Progenitor cell of endocrine pancreas (in vitro differentiated cells): ENCODE measurements at regions not wholly inside any gene's neighbourhood (a gene's known extent, or its start where the extent isn't known, plus 50 kb on each side); places are given as distances from the start of the nearest gene placed in this dataset.

Experiments used
- DNase-seq: peaks from one replicate; pipeline ENCODE4 v3.0.0; 2021; ENCODE audit warnings: low spot score; ENCODE audit not compliant: unreplicated experiment
- H3K27ac Mint-ChIP-seq: 2 replicates; pipeline ENCODE4 v1.8.0; 2021; ENCODE audit warnings: mild to moderate bottlenecking, moderate library complexity, mixed read lengths
- H3K27me3 Mint-ChIP-seq: 2 replicates; pipeline ENCODE4 v1.8.0; 2021; ENCODE audit warnings: mixed read lengths
- H3K36me3 Mint-ChIP-seq: 2 replicates; pipeline ENCODE4 v1.8.0; 2022; ENCODE audit warnings: mixed read lengths; ENCODE audit not compliant: insufficient read depth
- H3K4me1 Mint-ChIP-seq: 2 replicates; pipeline ENCODE4 v1.8.0; 2021; ENCODE audit warnings: low read depth, mixed read lengths
- H3K4me3 Mint-ChIP-seq: 2 replicates; pipeline ENCODE4 v1.8.0; 2021; ENCODE audit warnings: low read depth, mild to moderate bottlenecking, moderate library complexity, mixed read lengths
- H3K9me3 Mint-ChIP-seq: 2 replicates; pipeline ENCODE4 v1.8.0; 2021; ENCODE audit warnings: low read depth, mixed read lengths
- CTCF ChIP-seq: fragments of 200-600 bp; sonication (generic); IDR thresholded peaks from one replicate; pipeline ENCODE4 v1.5.0; 2021; ENCODE audit warnings: antibody characterized with exemption, mild to moderate bottlenecking; ENCODE audit not compliant: unreplicated experiment

- peaks cover 1% of the 10 kb centered on the region for H3K4me1 Mint-ChIP-seq
- peaks cover 1% of the 10 kb centered on the region for H3K27me3 Mint-ChIP-seq
- no peak for DNase-seq
- no peak for TF ChIP-seq CTCF
- no peak overlapping the region for H3K27ac Mint-ChIP-seq
- H3K4me3 Mint-ChIP-seq, result no peak overlapping the region
- no peaks in the 10 kb centered on the region for H3K36me3 Mint-ChIP-seq
- H3K9me3 Mint-ChIP-seq, result peaks cover 13% of the 10 kb centered on the region
Measured at GRCh38 chr7:106416430-106416829, 131.6 kb upstream of the NAMPT start.

DNA sequence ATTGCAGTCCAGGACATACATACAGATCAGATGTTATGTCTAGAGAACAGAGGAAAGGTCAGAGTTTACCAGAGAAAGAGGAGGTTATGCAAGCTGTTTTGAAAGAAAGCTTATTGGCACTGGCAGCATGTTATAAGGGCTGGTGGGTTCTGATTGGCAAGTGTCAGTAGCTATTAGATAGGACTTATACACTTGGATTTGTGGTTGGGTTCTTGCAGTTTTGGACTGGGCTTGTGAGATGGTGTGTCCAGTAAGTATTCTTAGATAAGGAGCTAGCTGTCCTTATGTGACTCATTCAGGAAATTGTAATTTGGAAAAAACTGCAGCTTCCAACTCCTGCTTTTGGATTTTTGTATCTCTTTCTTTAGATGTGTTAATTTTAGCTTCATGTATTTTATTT lies 130.7 kb upstream of the NAMPT start:
- Mint-ChIP-seq H3K4me1 (peaks cover 1% of the 10 kb centered on the region), H3K9me3 (peaks cover 13% of the 10 kb centered on the region)

GRCh38 chr7:106413446-106413845 lies 128.7 kb upstream of the NAMPT start:
- no peak overlapping the region for H3K27ac Mint-ChIP-seq
- H3K27me3 Mint-ChIP-seq, result peaks cover 3% of the 10 kb centered on the region
- H3K4me3 Mint-ChIP-seq, result no peak overlapping the region
- no peak for DNase-seq
- H3K36me3 Mint-ChIP-seq, result no peaks in the 10 kb centered on the region
- TF ChIP-seq CTCF, result no peak
- H3K9me3 Mint-ChIP-seq, result peaks cover 13% of the 10 kb centered on the region
- peaks cover 1% of the 10 kb centered on the region for H3K4me1 Mint-ChIP-seq

More for the DNA sequence above, 130.7 kb upstream of the NAMPT start:
- no peak for DNase-seq
- Mint-ChIP-seq H3K36me3 (no peaks in the 10 kb centered on the region), H3K27me3 (peaks cover 3% of the 10 kb centered on the region), H3K4me3 (no peak overlapping the region), H3K27ac (no peak overlapping the region)
- no peak for TF ChIP-seq CTCF

DNA sequence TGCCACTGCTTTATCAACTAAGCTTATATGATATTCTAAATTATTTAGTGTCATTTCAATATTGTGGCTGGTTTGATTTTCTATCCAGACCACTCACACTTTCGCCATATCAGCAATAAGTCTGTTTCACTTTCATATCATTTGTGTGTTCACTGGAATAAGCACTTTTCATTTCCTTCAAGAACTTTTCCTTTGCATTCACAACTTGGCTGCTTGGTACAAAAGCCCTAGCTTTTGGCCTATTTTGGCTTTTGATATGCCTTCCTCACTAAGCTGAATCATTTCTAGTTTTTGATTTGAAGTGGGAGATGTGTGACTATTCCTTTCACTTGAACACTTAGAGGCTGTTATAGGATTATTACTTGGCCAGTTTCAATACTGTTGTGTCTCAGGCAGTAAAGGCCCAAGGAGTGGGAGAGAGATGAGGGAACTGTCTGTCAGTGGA lies 120.9 kb upstream of the NAMPT start:
- no peak for TF ChIP-seq CTCF
- Mint-ChIP-seq H3K9me3 (peaks cover 3% of the 10 kb centered on the region), H3K27ac (no peak overlapping the region), H3K4me1 (no peaks in the 10 kb centered on the region), H3K36me3 (no peaks in the 10 kb centered on the region), H3K27me3 (no peaks in the 10 kb centered on the region), H3K4me3 (no peak overlapping the region)
- DNase-seq, result no peak

GRCh38 chr7:106402898-106403297 lies 118.1 kb upstream of the NAMPT start:
- no peak overlapping the region for H3K27ac Mint-ChIP-seq
- no peaks in the 10 kb centered on the region for H3K4me1 Mint-ChIP-seq
- peaks cover 3% of the 10 kb centered on the region for H3K9me3 Mint-ChIP-seq
- H3K4me3 Mint-ChIP-seq, result no peak overlapping the region
- H3K27me3 Mint-ChIP-seq, result no peaks in the 10 kb centered on the region
- DNase-seq, result no peak
- H3K36me3 Mint-ChIP-seq, result no peaks in the 10 kb centered on the region
- no peak for TF ChIP-seq CTCF

GRCh38 chr7:106400923-106401322 lies 116.1 kb upstream of the NAMPT start:
- no peak overlapping the region for H3K27ac Mint-ChIP-seq
- no peak for DNase-seq
- TF ChIP-seq CTCF, result no peak

More at GRCh38 chr7:106400923-106401322, 116.1 kb upstream of the NAMPT start:
- Mint-ChIP-seq H3K4me1 (no peaks in the 10 kb centered on the region), H3K36me3 (no peaks in the 10 kb centered on the region), H3K27me3 (no peaks in the 10 kb centered on the region), H3K9me3 (peaks cover 3% of the 10 kb centered on the region), H3K4me3 (no peak overlapping the region)
